ENCODE measurements at regions not wholly inside any gene's neighbourhood (a gene's known extent, or its start where the extent isn't known, plus 50 kb on each side); places are given as distances from the start of the nearest gene placed in this dataset.

DNA sequence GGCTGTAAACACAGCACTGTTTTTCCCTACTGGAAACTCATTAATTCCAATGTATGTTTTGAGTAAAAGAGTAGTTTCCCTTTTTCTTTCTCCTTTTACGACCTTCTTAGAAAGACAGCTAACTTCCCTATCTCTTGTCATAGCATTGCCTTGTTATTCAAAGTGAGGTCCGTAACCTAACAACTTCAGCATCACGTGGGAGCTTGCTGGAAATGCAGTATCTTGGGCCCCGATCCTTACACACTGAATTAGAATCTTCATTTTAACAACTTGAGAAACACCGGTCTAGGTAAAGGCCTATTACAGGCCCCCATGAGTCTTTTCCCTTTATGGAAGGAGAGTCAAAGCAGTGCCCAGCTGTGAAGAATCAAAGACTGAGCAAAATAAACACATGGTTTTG lies 230.7 kb upstream of the PRKD1 start:
- TF ChIP-seq, protein P1, sequence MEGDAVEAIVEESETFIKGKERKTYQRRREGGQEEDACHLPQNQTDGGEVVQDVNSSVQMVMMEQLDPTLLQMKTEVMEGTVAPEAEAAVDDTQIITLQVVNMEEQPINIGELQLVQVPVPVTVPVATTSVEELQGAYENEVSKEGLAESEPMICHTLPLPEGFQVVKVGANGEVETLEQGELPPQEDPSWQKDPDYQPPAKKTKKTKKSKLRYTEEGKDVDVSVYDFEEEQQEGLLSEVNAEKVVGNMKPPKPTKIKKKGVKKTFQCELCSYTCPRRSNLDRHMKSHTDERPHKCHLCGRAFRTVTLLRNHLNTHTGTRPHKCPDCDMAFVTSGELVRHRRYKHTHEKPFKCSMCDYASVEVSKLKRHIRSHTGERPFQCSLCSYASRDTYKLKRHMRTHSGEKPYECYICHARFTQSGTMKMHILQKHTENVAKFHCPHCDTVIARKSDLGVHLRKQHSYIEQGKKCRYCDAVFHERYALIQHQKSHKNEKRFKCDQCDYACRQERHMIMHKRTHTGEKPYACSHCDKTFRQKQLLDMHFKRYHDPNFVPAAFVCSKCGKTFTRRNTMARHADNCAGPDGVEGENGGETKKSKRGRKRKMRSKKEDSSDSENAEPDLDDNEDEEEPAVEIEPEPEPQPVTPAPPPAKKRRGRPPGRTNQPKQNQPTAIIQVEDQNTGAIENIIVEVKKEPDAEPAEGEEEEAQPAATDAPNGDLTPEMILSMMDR (IDR thresholded peaks at IDR 0.05): no peak
- no peak for TF ChIP-seq POLR2A (IDR thresholded peaks at IDR 0.05)
